Activated T-helper 1 cell treated with anti-CD3 and anti-CD28 coated beads, Interleukin-12 subunit alpha, Interleukin-12 subunit beta, Interleukin-2, Interleukin-4 antibody, amounts not matched to agents 30 ng/mL and 10 ng/mL and 1 ng/mL, durations not matched to agents 14 hours and 24 hours and 36 hours (primary cell): ENCODE measurements at regions not wholly inside any gene's neighbourhood (a gene's known extent, or its start where the extent isn't known, plus 50 kb on each side); places are given as distances from the start of the nearest gene placed in this dataset.

Experiments used
- DNase-seq: peaks from one replicate; pipeline ENCODE4 v3.0.0; 2021; ENCODE audit warnings: low spot score
- H3K27ac Mint-ChIP-seq: one replicate; pipeline ENCODE4 v1.8.0; 2021; ENCODE audit warnings: mild to moderate bottlenecking, mixed read lengths
- H3K27me3 Mint-ChIP-seq: one replicate; pipeline ENCODE4 v1.8.0; 2022; ENCODE audit warnings: mild to moderate bottlenecking, moderate library complexity, mixed read lengths; ENCODE audit not compliant: insufficient read depth
- H3K36me3 Mint-ChIP-seq: one replicate; pipeline ENCODE4 v1.8.0; 2021; ENCODE audit warnings: low read depth, mixed read lengths
- H3K4me1 Mint-ChIP-seq: one replicate; pipeline ENCODE4 v1.8.0; 2021; ENCODE audit warnings: low read depth, mixed read lengths
- H3K4me3 Mint-ChIP-seq: one replicate; pipeline ENCODE4 v1.8.0; 2021; ENCODE audit warnings: mild to moderate bottlenecking, moderate library complexity, mixed read lengths
- H3K9me3 Mint-ChIP-seq: one replicate; pipeline ENCODE4 v1.8.0; 2021; ENCODE audit warnings: mixed read lengths
- intact Hi-C: fragments of 100-400 bp; cut with micrococcal nuclease; formaldehyde crosslinking; loops from one replicate; pipeline ENCODE4 v1.15.1; 2024

DNA sequence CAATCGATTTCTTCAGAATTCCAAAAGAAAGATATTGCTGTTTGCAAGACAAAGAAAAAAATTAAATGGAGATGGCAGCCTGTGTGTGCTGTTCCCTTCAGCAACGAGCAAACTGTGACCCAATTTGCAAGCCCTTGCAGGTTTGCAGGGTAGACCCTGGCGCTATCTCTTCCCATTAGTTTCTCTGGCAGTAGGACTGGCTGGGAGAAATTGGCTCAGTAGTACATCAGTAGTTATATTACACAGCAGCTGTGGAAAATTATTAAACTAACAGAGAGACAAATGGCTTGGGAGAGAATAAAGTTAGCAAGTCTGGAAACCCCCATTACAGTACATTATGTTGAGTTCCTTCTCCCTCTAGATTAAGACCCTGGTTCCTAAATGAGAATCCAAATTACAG lies 116.4 kb upstream of the ITGB1 start:
- Mint-ChIP-seq H3K4me3 (no peak overlapping the region), H3K9me3 (peaks cover 5% of the 10 kb centered on the region), H3K36me3 (peaks cover 3% of the 10 kb centered on the region), H3K27me3 (peaks cover 12% of the 10 kb centered on the region), H3K27ac (no peak overlapping the region), H3K4me1 (no peaks in the 10 kb centered on the region)
- intact Hi-C loops: no loop called here
- DNase-seq: no peak

DNA sequence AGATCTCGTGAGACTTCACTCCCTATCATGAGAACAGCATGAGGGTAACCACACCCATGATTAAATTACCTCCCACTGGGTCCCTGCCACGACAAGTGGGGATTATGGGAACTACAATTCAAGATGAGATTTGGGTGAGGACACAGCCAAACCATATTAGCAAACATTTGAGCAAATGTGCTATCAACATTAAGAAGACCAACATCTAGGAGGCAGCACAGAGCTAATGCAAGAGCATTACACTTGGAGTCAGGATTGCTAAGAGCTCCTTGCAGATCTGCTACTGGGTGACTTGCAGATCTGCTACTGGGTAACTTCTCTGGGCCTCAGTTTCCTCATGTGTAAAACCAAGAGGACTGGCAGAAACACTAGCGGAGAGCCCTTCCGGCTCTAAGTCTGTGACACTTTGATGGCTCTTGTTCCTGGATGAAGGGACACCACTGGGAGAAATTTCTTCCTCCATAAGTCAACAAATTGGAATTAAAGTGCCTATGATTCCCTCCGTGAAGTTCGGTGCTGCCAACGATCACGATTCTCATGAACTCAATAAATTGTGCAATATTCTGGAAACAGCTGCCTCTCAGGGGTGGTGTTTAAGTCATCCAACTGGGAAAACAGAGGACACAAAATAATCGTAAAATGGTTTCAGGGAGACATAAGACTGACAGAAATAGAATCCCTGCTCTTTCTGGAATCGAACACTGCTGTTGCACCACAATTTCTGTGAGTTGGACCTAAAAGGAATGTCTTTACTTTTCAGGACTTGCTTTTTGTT lies 115.8 kb upstream of the ITGB1 start:
- H3K4me1 Mint-ChIP-seq: no peaks in the 10 kb centered on the region

DNA sequence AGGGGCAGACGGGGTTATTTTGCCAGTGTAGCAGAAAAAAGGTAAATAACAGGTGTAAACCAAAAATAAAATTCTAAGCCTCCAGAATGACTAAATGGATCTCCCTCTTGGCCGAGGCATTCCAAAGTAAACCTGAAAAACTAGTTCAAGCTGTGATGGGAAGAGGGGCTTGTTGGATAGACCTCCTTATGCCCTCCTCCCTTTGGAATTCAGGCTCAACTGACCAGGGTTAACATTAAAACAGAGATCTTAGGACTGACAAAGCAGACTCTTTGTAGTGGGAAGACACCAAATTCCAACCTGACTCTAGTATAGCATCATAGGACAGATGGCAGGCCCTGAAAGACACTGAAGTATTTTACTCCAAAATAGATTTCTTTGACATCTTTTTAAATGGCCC lies 113.8 kb upstream of the ITGB1 start:
- H3K9me3 Mint-ChIP-seq: peaks cover 14% of the 10 kb centered on the region
- peaks cover 3% of the 10 kb centered on the region for H3K36me3 Mint-ChIP-seq
- no peak overlapping the region for H3K4me3 Mint-ChIP-seq
- no peak for DNase-seq
- H3K27ac Mint-ChIP-seq: no peak overlapping the region
- intact Hi-C loops: no loop called here
- H3K4me1 Mint-ChIP-seq: no peaks in the 10 kb centered on the region
- H3K27me3 Mint-ChIP-seq: peaks cover 3% of the 10 kb centered on the region

More for the DNA sequence above, 115.8 kb upstream of the ITGB1 start:
- Mint-ChIP-seq H3K27me3 (peaks cover 12% of the 10 kb centered on the region), H3K27ac (no peak overlapping the region), H3K4me3 (no peak overlapping the region), H3K9me3 (peaks cover 11% of the 10 kb centered on the region), H3K36me3 (peaks cover 3% of the 10 kb centered on the region)
- intact Hi-C loops: no loop called here
- DNase-seq: no peak

DNA sequence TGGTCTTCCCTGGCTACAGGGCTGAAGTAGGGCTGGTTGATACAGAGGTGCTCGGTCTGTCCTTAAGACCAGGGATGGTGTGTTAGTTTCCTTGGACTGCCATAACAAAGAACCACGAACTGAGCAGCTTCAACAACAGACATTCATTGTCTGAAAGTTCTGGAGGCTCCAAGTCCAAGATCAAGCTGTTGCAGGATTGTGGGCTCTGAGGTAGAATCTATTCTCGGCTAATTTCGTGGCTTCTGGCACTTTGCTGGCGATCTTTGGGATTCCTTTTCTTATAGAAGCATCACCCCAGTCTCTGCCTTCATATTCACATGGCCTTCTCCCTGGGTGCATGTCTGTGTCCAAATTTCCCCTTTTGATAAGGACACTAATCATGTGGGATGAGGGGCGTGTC lies 112.1 kb upstream of the ITGB1 start:
- Mint-ChIP-seq H3K4me1 (no peaks in the 10 kb centered on the region), H3K9me3 (peaks cover 14% of the 10 kb centered on the region)

DNA sequence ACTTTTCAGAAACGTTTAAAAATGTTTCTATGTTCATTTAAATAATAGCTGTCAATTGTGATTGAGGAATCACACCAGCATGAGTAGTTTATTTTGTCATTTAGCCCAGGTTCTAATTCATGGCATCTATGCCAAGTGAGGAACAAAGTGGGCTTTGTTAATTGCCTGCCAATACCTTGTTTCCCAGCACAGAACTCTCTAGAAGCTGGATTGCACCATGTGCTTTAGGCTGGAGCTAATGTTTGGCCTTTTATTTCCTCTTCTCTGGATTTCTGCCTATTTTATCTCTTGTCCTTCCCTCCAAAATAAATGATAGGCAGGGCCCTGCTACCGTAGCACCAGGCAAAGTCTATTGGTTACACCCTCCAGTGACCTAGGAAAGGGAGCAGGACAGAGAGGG lies 109.9 kb upstream of the ITGB1 start:
- intact Hi-C loops: no loop called here
- Mint-ChIP-seq H3K27ac (no peak overlapping the region), H3K4me1 (no peaks in the 10 kb centered on the region), H3K27me3 (peaks cover 3% of the 10 kb centered on the region), H3K9me3 (peaks cover 11% of the 10 kb centered on the region), H3K4me3 (no peak overlapping the region), H3K36me3 (no peaks in the 10 kb centered on the region)
- no peak for DNase-seq

More for the DNA sequence above, 112.1 kb upstream of the ITGB1 start:
- DNase-seq: no peak
- intact Hi-C loops: no loop called here
- Mint-ChIP-seq H3K27me3 (peaks cover 3% of the 10 kb centered on the region), H3K36me3 (peaks cover 3% of the 10 kb centered on the region), H3K4me3 (no peak overlapping the region), H3K27ac (no peak overlapping the region)

DNA sequence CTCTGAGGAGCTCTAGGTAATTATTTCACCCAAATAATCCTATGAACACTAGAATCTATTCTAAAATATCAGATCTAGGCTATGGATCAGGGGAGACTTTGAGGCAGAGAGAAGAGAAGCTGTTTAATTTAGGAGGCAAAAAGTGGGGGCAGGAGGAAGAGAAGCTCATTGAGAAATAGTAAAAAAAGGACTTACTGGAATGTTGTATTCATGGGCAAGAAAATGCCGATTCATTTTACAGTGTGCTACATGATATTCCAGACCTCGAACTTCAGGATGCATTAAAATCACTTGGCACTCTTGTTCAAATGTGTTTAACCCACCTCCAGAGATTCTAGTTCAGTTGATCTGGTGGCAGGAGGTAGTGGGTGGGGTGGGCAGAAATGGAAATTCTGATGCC lies 109.5 kb upstream of the ITGB1 start:
- no peak for DNase-seq
- Mint-ChIP-seq H3K4me3 (no peak overlapping the region), H3K36me3 (no peaks in the 10 kb centered on the region), H3K9me3 (peaks cover 11% of the 10 kb centered on the region), H3K27me3 (no peaks in the 10 kb centered on the region), H3K4me1 (no peaks in the 10 kb centered on the region), H3K27ac (no peak overlapping the region)
- intact Hi-C loops: no loop called here

DNA sequence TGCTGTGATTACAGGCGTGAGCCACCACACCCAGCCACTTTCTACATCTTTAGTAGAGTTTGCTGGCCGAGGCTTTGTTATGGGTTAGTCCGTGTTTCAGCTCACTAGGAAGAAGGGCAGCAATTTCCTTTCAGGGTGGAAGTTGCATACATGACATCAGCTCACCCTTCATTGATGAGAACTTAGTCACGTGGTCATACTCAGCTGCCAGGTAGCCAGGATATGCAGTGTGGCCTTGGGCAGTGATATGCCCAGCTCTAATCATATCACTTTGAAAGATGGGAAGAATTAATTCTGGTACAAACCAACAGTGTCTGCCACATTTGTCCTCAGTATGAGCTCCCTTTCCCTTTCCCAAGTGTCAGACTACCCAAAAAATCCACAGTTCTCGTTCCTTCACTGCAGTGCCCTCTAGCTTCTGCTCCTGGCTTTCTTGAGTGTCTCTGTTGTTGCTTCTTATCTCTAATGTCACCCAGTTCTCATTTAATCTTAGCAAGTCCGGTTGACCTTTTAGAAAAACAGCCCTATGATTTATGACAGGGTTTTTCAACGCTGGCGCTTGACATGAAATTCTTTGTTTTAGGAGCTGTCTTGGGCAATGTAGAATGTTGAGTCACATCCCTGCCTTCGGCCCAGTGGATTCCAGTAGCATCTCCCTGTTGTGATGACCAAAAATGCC lies 108.7 kb upstream of the ITGB1 start:
- H3K36me3 Mint-ChIP-seq: no peaks in the 10 kb centered on the region
- H3K4me1 Mint-ChIP-seq: no peaks in the 10 kb centered on the region
- DNase-seq: no peak
- no peak overlapping the region for H3K27ac Mint-ChIP-seq
- H3K27me3 Mint-ChIP-seq: no peaks in the 10 kb centered on the region
- no peak overlapping the region for H3K4me3 Mint-ChIP-seq
- intact Hi-C loops: no loop called here
- peaks cover 11% of the 10 kb centered on the region for H3K9me3 Mint-ChIP-seq

DNA sequence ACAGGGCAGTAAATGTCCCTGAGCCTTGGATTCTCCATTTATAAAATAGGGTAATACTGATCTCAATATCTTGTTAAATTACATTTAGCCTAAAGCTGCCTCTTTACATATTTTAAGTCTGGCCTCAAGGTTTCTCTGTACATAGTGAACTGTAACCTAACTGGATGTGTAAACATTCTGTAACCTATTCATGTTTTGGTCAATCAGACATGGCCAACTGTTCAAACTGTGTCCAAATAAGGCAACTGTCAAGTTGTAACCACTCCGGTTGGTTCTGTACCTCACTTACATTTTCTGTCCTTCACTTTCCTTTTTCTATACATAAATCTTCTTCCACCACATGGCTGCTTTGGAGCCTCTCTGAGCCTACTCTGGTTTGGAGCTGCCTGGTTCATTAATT lies 107.1 kb upstream of the ITGB1 start:
- intact Hi-C loops: no loop called here
- no peak for DNase-seq
- H3K4me1 Mint-ChIP-seq: no peaks in the 10 kb centered on the region
- no peaks in the 10 kb centered on the region for H3K27me3 Mint-ChIP-seq
- peaks cover 11% of the 10 kb centered on the region for H3K9me3 Mint-ChIP-seq
- H3K27ac Mint-ChIP-seq: no peak overlapping the region
- H3K36me3 Mint-ChIP-seq: no peaks in the 10 kb centered on the region
- H3K4me3 Mint-ChIP-seq: no peak overlapping the region

DNA sequence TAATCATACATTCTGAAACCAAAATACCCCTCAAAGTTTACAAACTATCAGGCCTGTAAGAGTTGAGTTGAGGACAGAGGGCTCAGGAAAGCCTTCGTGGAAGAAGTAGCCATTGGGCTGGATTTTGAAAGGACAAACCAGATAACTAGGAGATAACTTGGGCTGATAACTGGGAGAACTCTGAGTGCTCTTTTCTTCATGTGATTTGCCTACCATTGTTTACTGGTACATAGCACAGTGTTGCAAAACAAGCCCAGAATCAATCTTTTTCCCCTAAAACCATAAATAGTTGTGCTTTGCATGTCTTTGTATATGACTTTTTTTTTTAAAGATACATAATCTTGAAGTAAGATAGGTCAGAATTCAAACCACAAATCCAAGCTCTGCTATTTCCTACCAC lies 106.7 kb upstream of the ITGB1 start:
- no peaks in the 10 kb centered on the region for H3K36me3 Mint-ChIP-seq
- H3K27ac Mint-ChIP-seq: no peak overlapping the region
- no peak for DNase-seq
- H3K4me1 Mint-ChIP-seq: no peaks in the 10 kb centered on the region
- H3K27me3 Mint-ChIP-seq: no peaks in the 10 kb centered on the region
- intact Hi-C loops: no loop called here
- H3K4me3 Mint-ChIP-seq: no peak overlapping the region
- H3K9me3 Mint-ChIP-seq: peaks cover 11% of the 10 kb centered on the region

DNA sequence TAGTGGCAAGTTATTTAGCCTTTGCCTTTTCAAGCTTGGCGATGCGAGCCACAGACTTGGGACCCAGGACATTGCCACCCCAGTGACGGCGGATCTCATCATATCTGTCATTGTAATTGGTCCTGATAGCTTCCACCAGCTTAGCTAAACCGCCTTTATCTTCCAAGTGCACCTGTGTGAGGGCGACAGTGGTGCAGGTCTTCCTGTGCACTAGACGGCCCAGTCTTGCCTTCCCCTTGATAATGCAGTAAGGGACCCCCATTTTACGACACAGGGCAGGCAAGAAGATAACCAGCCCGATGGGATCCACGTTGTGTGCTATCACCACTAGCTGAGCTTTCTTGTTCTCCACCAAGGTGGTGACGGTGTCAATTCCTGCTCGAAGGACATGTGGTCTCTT lies 99.6 kb upstream of the ITGB1 start:
- Mint-ChIP-seq H3K4me3 (no peak overlapping the region), H3K27ac (no peak overlapping the region), H3K4me1 (no peaks in the 10 kb centered on the region), H3K9me3 (no peaks in the 10 kb centered on the region), H3K27me3 (peaks cover 6% of the 10 kb centered on the region), H3K36me3 (no peaks in the 10 kb centered on the region)
- no peak for DNase-seq
- intact Hi-C loops: no loop called here

DNA sequence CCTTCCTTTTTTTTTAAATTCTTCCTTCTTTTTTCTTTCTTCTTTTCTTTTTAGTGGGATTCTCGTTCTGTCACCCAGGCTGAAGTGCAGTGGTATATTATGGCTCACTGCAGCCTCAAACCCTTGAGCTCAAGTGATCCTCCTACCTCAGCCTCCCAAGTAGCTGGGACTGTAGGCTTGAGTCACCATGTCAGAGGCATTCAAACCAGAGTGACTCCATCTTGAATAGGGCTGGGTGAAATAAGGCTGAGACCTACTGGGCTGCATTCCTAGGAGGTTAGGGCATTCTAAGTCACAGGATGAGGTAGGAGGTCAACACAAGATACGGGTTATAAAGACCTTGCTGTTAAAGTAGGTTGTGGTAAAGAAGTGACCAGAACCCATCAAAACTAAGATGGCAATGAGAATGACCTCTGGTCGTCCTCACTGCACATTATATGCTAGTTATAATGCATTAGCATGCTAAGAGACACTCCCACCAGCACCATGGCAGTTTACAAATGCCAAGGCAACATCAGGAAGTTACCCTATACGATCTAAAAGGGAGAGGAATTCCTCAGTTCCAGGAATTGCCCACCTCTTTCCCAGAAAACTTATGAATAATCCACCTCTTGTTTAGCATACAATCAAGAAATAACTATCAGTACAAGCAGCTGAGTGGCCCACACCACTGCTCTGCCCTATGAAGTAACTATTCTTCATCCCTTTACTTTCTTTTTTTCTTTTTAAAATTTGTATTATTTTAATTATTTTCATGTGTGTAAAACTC lies 99.0 kb upstream of the ITGB1 start:
- no peak overlapping the region for H3K4me3 Mint-ChIP-seq
- H3K36me3 Mint-ChIP-seq: no peaks in the 10 kb centered on the region
- no peaks in the 10 kb centered on the region for H3K4me1 Mint-ChIP-seq
- intact Hi-C loops: no loop called here
- no peak for DNase-seq
- H3K9me3 Mint-ChIP-seq: no peaks in the 10 kb centered on the region
- no peak overlapping the region for H3K27ac Mint-ChIP-seq
- peaks cover 10% of the 10 kb centered on the region for H3K27me3 Mint-ChIP-seq

DNA sequence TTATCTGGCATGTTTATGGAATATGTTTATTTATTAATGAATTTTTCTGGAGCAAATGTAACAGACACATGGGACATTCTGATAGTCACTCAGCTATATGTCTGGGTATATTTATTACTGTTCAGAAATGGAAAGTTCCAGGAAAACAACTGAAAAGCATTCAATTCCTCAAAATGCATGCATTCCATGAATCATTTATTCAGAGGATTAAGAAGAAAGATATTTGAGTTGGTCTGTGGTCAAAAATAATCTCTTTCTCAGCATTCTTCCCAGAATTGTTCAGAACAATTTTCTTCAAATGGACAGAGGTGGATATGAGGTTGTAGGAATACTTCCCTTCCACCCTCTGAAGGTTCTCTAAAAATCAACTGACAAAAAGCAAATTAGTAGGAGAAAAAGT lies 97.6 kb upstream of the ITGB1 start:
- Mint-ChIP-seq H3K27me3 (peaks cover 10% of the 10 kb centered on the region), H3K9me3 (no peaks in the 10 kb centered on the region), H3K4me1 (no peaks in the 10 kb centered on the region), H3K36me3 (no peaks in the 10 kb centered on the region), H3K27ac (no peak overlapping the region), H3K4me3 (no peak overlapping the region)
- intact Hi-C loops: no loop called here
- no peak for DNase-seq
